ENCODE measurements at regions not wholly inside any gene's neighbourhood (a gene's known extent, or its start where the extent isn't known, plus 50 kb on each side); places are given as distances from the start of the nearest gene placed in this dataset.
A peak's percentile ranks its signal among the peaks of the same experiment; 100 is the strongest.

DNA sequence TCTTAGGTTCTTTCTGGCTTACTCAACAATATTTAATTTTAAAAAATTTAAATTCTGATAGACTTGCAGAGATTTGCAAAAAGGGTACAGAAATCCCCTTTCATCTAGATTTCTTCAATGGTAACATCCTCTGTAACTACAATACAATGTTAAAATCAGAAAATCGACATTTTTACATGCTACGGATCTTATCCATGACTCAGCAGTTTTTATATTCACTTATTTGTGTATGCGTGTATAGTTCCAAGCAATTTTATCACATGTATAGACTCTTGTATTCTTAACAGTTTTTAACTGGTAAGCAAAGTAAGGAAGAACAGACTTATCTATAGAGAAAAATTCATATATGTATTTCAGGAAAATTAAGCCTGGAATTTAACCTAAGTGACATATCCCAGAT is 256.1 kb upstream of the MEX3C start (continued):
- TF ChIP-seq, protein P1, sequence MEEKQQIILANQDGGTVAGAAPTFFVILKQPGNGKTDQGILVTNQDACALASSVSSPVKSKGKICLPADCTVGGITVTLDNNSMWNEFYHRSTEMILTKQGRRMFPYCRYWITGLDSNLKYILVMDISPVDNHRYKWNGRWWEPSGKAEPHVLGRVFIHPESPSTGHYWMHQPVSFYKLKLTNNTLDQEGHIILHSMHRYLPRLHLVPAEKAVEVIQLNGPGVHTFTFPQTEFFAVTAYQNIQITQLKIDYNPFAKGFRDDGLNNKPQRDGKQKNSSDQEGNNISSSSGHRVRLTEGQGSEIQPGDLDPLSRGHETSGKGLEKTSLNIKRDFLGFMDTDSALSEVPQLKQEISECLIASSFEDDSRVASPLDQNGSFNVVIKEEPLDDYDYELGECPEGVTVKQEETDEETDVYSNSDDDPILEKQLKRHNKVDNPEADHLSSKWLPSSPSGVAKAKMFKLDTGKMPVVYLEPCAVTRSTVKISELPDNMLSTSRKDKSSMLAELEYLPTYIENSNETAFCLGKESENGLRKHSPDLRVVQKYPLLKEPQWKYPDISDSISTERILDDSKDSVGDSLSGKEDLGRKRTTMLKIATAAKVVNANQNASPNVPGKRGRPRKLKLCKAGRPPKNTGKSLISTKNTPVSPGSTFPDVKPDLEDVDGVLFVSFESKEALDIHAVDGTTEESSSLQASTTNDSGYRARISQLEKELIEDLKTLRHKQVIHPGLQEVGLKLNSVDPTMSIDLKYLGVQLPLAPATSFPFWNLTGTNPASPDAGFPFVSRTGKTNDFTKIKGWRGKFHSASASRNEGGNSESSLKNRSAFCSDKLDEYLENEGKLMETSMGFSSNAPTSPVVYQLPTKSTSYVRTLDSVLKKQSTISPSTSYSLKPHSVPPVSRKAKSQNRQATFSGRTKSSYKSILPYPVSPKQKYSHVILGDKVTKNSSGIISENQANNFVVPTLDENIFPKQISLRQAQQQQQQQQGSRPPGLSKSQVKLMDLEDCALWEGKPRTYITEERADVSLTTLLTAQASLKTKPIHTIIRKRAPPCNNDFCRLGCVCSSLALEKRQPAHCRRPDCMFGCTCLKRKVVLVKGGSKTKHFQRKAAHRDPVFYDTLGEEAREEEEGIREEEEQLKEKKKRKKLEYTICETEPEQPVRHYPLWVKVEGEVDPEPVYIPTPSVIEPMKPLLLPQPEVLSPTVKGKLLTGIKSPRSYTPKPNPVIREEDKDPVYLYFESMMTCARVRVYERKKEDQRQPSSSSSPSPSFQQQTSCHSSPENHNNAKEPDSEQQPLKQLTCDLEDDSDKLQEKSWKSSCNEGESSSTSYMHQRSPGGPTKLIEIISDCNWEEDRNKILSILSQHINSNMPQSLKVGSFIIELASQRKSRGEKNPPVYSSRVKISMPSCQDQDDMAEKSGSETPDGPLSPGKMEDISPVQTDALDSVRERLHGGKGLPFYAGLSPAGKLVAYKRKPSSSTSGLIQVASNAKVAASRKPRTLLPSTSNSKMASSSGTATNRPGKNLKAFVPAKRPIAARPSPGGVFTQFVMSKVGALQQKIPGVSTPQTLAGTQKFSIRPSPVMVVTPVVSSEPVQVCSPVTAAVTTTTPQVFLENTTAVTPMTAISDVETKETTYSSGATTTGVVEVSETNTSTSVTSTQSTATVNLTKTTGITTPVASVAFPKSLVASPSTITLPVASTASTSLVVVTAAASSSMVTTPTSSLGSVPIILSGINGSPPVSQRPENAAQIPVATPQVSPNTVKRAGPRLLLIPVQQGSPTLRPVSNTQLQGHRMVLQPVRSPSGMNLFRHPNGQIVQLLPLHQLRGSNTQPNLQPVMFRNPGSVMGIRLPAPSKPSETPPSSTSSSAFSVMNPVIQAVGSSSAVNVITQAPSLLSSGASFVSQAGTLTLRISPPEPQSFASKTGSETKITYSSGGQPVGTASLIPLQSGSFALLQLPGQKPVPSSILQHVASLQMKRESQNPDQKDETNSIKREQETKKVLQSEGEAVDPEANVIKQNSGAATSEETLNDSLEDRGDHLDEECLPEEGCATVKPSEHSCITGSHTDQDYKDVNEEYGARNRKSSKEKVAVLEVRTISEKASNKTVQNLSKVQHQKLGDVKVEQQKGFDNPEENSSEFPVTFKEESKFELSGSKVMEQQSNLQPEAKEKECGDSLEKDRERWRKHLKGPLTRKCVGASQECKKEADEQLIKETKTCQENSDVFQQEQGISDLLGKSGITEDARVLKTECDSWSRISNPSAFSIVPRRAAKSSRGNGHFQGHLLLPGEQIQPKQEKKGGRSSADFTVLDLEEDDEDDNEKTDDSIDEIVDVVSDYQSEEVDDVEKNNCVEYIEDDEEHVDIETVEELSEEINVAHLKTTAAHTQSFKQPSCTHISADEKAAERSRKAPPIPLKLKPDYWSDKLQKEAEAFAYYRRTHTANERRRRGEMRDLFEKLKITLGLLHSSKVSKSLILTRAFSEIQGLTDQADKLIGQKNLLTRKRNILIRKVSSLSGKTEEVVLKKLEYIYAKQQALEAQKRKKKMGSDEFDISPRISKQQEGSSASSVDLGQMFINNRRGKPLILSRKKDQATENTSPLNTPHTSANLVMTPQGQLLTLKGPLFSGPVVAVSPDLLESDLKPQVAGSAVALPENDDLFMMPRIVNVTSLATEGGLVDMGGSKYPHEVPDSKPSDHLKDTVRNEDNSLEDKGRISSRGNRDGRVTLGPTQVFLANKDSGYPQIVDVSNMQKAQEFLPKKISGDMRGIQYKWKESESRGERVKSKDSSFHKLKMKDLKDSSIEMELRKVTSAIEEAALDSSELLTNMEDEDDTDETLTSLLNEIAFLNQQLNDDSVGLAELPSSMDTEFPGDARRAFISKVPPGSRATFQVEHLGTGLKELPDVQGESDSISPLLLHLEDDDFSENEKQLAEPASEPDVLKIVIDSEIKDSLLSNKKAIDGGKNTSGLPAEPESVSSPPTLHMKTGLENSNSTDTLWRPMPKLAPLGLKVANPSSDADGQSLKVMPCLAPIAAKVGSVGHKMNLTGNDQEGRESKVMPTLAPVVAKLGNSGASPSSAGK (IDR thresholded peaks at IDR 0.05) = no peak
- TF ChIP-seq NFE2L1 (tag; IDR thresholded peaks at IDR 0.05; ENCODE audit: borderline replicate concordance, low read depth) = peak; percentile 80
- TF ChIP-seq POLR3A (IDR thresholded peaks at IDR 0.05; ENCODE audit: borderline replicate concordance, extremely low read depth, insufficient read depth, insufficient read length) = no peak
- no peak for TF ChIP-seq BRF1 (IDR thresholded peaks at IDR 0.05; ENCODE audit: borderline replicate concordance, extremely low read depth, insufficient read length)
- no peak for TF ChIP-seq TSC22D4 (tag; IDR thresholded peaks at IDR 0.05)
- TF ChIP-seq ZNF316 (IDR thresholded peaks at IDR 0.05) = peak; percentile 96
- TF ChIP-seq MAFF (IDR thresholded peaks at IDR 0.05; ENCODE audit: low read length) = peak; percentile 96
- TF ChIP-seq MYBL2 (IDR thresholded peaks at IDR 0.05; ENCODE audit: low read depth) = no peak
- no peak for TF ChIP-seq MYBL2 (CRISPR knock-in tag; IDR thresholded peaks at IDR 0.05; ENCODE audit: borderline replicate concordance)
- peak; percentile 77 for TF ChIP-seq NFE2 (IDR thresholded peaks at IDR 0.05; ENCODE audit: low read depth)
- TF ChIP-seq MAFG (tag; conservative IDR thresholded peaks at IDR 0.05) = peak; percentile 95
- TF ChIP-seq BACH1 (tag; IDR thresholded peaks at IDR 0.05) = peak; percentile 79

All from K562 (cell line).